GM12872 (cell line): ENCODE measurements at regions not wholly inside any gene's neighbourhood (a gene's known extent, or its start where the extent isn't known, plus 50 kb on each side); places are given as distances from the start of the nearest gene placed in this dataset.

Experiments used
- TF ChIP-seq, protein P1 (sequence below): IDR thresholded peaks from 3 replicates; pipeline ENCODE4 v1.5.1; 2011; ENCODE audit warnings: low read depth, mild to moderate bottlenecking, low read length, moderate library complexity; ENCODE audit not compliant: insufficient read depth

- TF ChIP-seq, protein P1, sequence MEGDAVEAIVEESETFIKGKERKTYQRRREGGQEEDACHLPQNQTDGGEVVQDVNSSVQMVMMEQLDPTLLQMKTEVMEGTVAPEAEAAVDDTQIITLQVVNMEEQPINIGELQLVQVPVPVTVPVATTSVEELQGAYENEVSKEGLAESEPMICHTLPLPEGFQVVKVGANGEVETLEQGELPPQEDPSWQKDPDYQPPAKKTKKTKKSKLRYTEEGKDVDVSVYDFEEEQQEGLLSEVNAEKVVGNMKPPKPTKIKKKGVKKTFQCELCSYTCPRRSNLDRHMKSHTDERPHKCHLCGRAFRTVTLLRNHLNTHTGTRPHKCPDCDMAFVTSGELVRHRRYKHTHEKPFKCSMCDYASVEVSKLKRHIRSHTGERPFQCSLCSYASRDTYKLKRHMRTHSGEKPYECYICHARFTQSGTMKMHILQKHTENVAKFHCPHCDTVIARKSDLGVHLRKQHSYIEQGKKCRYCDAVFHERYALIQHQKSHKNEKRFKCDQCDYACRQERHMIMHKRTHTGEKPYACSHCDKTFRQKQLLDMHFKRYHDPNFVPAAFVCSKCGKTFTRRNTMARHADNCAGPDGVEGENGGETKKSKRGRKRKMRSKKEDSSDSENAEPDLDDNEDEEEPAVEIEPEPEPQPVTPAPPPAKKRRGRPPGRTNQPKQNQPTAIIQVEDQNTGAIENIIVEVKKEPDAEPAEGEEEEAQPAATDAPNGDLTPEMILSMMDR = no peak
Observed at GRCh38 chr16:51268237-51268636, 117.2 kb upstream of the SALL1 start.

DNA sequence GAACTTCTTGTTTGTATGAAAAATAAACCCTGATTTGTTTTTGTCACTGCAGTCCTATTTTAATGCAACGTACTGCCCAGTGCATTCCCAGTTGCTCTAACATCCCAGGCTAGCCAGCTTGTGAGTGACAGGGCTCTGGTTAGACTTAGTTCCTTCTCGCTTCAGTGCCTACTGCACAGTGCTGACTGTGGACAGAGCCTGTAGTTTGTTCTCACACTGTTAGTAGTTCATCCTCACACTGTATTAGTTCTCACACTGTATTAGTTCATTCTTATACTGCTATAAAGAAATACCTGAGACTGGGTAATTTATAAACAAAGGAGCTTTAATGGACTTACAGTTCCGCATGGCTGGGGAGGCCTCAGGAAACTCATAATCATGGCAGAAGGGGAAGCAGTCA, 116.6 kb upstream of the SALL1 start:
- TF ChIP-seq, protein P1 = no peak

- TF ChIP-seq, protein P1 = no peak
Observed at GRCh38 chr16:51262428-51262827, 111.4 kb upstream of the SALL1 start.

DNA sequence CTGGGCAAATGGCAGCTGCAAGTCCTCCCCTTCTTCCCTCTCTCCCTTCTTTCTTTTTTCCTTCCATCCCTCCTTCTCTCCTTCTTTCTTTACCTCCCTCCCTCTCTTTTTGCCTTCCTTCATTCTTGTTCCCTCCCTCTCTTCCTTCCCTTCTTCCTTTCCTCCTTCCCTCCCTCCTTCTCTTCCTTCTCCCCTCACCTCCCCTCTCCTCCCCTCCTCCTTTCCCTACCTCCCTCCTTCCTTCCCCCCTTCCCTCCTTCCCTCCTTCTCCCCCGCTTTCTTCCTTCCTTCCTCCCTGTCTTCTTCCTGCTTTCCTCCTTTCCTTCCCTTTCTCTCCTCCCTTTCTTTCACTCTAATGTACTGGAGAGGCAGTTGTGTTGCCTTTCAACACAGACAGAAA, 110.8 kb upstream of the SALL1 start:
- TF ChIP-seq, protein P1 = no peak

- TF ChIP-seq, protein P1 = no peak
Observed at GRCh38 chr16:51255349-51255972, 104.4 kb upstream of the SALL1 start.

DNA sequence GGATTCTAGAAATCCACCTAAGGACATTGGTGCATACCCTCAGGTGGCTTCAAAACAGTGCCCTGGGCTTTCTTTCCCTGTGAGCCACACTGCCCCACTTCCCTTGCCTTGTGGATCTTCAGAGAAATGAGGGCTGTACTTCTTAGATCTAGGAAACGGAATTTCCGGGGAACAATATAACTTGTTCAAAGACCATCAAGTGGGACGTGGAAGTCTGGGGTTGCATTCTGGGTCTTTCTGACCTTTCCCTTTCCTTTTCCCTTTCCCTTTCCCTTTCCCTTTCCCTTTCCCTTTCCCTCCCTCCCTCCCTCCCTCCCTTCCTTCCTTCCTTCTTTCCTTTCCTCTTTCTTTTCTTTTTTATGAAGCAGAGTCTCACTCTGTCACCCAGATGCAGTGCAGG, 97.1 kb upstream of the SALL1 start:
- TF ChIP-seq, protein P1 = no peak

GRCh38 chr16:51245658-51245995, 94.6 kb upstream of the SALL1 start:
- TF ChIP-seq, protein P1 = no peak
